ENCODE measurements at regions not wholly inside any gene's neighbourhood (a gene's known extent, or its start where the extent isn't known, plus 50 kb on each side); places are given as distances from the start of the nearest gene placed in this dataset.

DNA sequence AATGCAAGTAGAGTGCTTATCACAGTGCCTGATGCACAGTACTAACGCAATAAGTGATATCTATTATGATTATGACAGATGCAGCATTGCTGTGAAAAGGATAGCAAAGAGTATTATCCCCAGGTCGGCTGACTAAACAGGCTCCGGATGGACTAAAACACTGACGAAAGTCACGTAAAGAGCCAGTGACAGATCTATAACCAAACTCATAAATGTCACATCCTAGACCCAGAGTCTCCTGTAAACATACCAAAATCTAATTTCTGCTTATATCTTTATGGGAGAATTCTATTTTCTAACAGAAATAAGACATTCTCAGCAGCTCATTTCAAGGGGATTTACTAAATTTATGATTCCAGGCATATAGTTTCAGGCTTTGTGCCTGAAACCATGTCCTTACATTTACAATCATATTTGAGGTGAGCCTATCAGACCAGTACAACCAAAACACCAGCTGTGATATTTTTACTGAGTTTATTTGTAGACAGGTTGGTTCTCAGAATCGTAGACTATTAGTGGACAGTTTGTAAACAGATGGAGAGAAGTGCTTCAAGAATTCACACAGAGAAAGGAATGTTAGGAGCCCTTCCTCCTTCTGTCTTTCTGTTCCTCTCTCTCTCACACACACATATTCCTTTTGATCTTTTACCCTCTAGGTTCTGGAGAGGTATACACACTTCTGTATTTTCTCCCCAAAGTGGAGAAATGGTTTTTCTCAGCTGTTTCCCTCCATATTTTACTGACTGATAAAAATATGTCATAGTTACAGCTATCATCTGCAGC is 52.4 kb upstream of the WDR26 start:
- intact Hi-C loops (cut with micrococcal nuclease), result no loop called here
- no peaks in the 10 kb centered on the region for H3K9me3 Mint-ChIP-seq
- H3K4me1 Mint-ChIP-seq, result peaks cover 11% of the 10 kb centered on the region
- H3K27me3 Mint-ChIP-seq, result no peaks in the 10 kb centered on the region
- DNase-seq, result no peak
- H3K27ac Mint-ChIP-seq, result no peak overlapping the region
- peaks cover 1% of the 10 kb centered on the region for H3K36me3 Mint-ChIP-seq (ENCODE audit: low read depth)
- H3K4me3 Mint-ChIP-seq, result no peak overlapping the region

DNA sequence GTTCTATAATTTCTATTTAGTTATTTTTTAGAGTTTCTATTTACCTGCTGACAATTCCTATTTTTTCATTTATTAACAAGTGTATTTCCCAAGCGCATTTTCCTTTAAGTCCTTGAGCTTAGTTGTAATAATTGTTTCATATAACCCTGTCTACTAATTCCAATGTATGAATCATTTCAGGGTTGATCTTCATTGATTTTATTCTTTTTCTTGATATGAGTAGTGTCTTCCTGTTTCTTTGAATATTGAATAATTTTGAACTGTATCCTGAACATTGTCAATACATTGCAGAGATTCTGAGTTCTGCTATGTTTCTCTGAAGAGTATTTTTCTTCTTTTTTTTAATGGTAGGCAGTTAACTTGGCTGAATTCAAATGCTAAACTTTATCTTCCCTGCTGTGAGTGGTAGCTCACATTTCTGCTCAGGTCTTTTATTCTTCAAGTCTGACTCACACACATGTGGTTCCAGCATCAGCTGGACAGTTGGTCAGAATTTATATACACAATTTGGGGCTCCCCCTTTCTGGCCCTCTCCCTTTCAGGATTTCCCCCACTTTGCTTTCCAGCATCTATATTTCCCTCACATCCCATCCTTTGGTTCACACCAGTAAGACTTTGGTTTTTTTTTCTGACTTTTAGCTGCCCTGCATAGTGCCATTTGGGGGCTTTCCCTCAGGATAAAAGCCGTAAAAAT is 54.4 kb upstream of the WDR26 start:
- Mint-ChIP-seq H3K27ac (no peak overlapping the region), H3K9me3 (no peaks in the 10 kb centered on the region), H3K36me3 (ENCODE audit: low read depth) (peaks cover 1% of the 10 kb centered on the region), H3K4me1 (peaks cover 11% of the 10 kb centered on the region), H3K27me3 (no peaks in the 10 kb centered on the region), H3K4me3 (no peak overlapping the region)
- no peak for DNase-seq
- intact Hi-C loops (cut with micrococcal nuclease), result loop anchor here (1.0 kb wide), 1 partner anchor 9 kb away; no protein-coding TSS in a partner anchor

DNA sequence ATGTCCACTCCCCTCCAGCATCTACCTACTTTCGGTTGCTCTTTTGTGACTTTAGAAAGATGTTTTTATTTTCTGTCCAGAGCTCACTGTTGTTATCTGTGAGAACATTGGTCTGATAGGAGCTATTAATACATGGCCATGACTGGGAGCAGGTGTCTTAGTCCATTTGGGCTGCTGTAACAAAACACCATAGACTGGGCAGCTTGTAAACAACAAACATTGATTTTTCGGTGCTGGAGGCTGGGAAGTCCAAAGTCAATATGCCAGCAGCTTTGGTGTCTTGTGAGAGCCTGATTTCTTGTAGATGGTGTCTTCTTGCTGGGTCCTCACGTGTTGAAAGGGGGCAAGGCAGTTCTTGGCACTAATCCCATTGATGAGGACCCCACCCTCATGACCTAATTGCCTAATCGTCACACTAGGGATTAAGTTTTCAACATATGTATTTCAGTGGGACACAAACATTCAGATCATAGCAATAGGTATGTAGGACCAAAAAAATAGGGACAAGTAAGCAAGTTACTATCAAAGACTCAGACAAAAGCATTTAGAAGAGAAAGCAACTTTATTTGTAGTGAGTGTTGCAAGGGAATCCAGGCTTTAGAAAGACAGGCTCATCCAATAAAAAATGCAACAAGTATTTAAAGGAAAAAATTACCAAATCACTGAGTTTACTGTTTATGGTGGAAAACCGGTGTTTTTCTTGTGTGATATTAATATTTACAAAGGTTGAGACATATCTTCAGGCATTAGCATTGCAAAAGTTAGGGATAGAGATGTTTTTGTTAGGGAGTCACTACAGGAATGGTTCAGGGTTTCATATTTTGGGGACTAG is 55.2 kb upstream of the WDR26 start:
- intact Hi-C loops (cut with micrococcal nuclease), result loop anchor here (1.0 to 10.0 kb wide), 2 partner anchors 9 to 955 kb away; no protein-coding TSS in a partner anchor
- H3K36me3 Mint-ChIP-seq (ENCODE audit: low read depth), result no peaks in the 10 kb centered on the region
- no peaks in the 10 kb centered on the region for H3K27me3 Mint-ChIP-seq
- peaks cover 11% of the 10 kb centered on the region for H3K4me1 Mint-ChIP-seq
- no peaks in the 10 kb centered on the region for H3K9me3 Mint-ChIP-seq
- H3K27ac Mint-ChIP-seq, result no peak overlapping the region
- DNase-seq, result no peak
- H3K4me3 Mint-ChIP-seq, result no peak overlapping the region

DNA sequence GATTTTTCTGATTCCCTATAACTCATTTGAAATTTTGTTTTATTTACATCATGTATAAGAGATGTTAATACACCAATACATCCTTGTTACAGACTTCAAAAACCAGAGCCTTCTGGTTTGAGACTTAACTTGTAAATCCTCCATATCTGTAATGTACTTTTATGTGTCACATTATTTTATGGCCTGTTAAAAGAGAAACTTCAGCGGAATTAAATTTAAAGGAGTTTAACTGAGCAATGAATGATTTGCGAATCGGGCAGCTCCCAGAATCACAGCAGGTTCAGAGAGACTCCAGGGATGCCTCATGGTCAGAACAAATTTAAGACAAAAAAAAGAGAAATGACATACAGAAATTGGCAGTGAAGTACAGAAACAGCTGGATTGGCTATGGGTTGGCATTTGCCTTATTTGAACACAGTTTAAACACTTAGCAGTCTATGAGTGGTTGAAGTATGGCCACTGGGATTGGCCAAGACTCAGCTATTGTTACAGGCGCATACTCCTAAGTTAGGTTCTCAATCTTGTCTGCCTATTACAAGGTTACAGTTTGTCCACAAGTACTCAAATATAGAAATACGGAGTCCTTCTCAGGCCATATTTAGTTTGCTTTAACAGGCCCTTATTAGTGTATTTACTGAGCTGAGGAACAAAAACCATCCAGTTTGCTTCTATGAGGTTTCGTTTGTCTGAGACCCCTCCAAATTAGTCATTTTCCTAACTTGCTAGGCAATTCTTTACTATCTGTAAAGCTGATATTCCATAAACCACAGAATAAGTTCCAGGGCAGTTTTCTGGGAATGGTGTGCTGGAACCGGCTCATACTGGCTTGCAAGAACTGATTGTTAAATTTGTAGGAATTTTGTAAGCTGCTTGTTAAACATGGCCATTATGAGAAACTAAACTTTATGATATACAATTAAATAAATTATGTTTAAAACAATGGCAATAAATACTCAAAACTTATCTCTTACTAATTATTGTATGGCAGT is 56.2 kb upstream of the WDR26 start:
- Mint-ChIP-seq H3K27ac (no peak overlapping the region), H3K4me3 (no peak overlapping the region), H3K4me1 (peaks cover 9% of the 10 kb centered on the region), H3K9me3 (no peaks in the 10 kb centered on the region), H3K36me3 (ENCODE audit: low read depth) (no peaks in the 10 kb centered on the region), H3K27me3 (no peaks in the 10 kb centered on the region)
- intact Hi-C loops (cut with micrococcal nuclease), result loop anchor here (10.0 kb wide), 1 partner anchor 954 kb away; no protein-coding TSS in a partner anchor
- DNase-seq, result no peak

DNA sequence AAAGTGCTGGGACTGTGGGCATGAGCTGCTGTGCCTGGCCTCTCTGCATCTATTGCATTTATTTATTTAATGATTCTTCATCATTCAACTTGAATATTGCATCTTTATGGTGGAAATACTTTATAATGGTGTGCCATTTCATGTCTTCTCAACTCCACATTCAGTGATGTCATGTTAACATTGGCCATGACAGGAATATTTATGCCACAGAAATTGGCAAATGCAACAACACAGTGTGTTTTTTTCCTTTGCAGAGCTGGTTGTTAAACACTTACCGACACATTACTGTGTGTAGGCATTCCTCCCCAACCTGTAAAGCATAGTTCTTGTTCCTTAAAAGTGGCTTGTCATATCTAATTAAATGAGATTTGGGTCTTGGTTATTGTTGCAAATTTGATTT is 57.4 kb upstream of the WDR26 start:
- no peaks in the 10 kb centered on the region for H3K36me3 Mint-ChIP-seq (ENCODE audit: low read depth)
- H3K9me3 Mint-ChIP-seq, result peaks cover 4% of the 10 kb centered on the region
- no peak for DNase-seq
- H3K27ac Mint-ChIP-seq, result no peak overlapping the region
- intact Hi-C loops (cut with micrococcal nuclease), result loop anchor here (10.0 kb wide), 1 partner anchor 953 kb away; no protein-coding TSS in a partner anchor
- peaks cover 14% of the 10 kb centered on the region for H3K4me1 Mint-ChIP-seq
- H3K27me3 Mint-ChIP-seq, result no peaks in the 10 kb centered on the region
- no peak overlapping the region for H3K4me3 Mint-ChIP-seq

DNA sequence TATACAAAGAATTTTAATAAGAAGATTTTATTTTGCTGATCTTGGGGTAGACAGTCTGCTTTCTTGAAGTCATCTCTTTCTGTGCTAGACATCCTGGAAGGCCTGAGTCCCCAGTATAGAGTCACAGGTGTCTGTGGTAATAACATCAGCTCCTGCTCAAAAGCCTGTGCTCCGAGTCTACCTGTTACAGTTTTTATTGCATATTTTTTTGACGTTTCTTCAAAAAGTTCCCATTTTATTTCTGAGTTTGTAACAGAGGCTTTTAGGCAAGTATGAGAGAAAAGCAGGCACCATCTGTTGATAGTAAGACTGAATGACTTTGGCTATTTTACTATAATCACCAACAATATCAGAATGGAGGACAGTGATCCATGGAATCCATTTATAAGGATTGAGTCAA is 58.0 kb upstream of the WDR26 start:
- intact Hi-C loops (cut with micrococcal nuclease), result loop anchor here (10.0 kb wide), 1 partner anchor 952 kb away; no protein-coding TSS in a partner anchor

DNA sequence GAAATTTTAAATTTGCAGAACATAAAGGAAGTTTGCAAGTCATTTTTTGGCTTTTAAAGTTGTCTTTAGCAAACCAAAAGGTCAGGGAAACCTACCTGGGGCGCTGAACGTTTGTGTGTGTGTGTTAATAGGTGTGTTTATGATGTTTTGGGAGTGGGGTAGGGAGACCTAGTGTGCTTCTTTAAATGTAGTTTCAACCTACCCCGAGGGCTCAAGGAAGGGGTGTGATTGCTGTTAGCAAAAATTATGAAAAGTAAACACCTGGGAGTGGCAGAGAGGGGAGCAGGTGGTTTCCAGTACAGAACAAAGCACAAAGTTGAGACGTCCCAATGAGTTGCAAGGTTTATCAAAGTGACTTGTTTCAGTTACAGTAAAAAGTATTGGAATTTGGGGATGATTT is 58.7 kb upstream of the WDR26 start:
- H3K27me3 Mint-ChIP-seq, result no peaks in the 10 kb centered on the region

More for the DNA sequence above, 58.0 kb upstream of the WDR26 start:
- no peaks in the 10 kb centered on the region for H3K27me3 Mint-ChIP-seq
- H3K9me3 Mint-ChIP-seq, result peaks cover 6% of the 10 kb centered on the region
- no peak overlapping the region for H3K4me3 Mint-ChIP-seq
- no peak for DNase-seq
- no peak overlapping the region for H3K27ac Mint-ChIP-seq
- H3K4me1 Mint-ChIP-seq, result peaks cover 20% of the 10 kb centered on the region
- H3K36me3 Mint-ChIP-seq (ENCODE audit: low read depth), result no peaks in the 10 kb centered on the region

DNA sequence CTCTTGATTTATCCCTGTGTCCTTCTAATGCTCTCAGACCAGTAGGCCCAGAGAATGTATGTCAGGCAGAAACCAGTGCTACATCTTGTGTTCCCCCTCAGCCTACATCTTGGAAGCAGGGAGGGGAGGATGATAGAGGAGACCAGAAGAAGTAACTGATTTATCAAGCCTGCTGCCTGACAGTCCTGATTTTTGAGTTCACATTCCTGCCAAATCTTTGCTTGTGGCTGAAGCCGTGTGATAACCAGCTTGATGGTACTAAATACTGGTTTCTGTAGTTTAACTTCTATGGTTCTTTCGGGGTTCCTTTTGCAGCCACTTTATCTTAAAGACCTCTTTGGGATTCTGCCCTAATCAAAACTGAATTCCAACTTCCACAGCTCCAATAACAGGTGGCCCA is 59.7 kb upstream of the WDR26 start:
- DNase-seq, result no peak
- Mint-ChIP-seq H3K27ac (no peak overlapping the region), H3K9me3 (peaks cover 9% of the 10 kb centered on the region), H3K4me1 (peaks cover 28% of the 10 kb centered on the region), H3K36me3 (ENCODE audit: low read depth) (no peaks in the 10 kb centered on the region), H3K4me3 (no peak overlapping the region), H3K27me3 (no peaks in the 10 kb centered on the region)
- intact Hi-C loops (cut with micrococcal nuclease), result loop anchor here (10.0 kb wide), 1 partner anchor 950 kb away; no protein-coding TSS in a partner anchor

More for the DNA sequence above, 58.7 kb upstream of the WDR26 start:
- no peak for DNase-seq
- peaks cover 9% of the 10 kb centered on the region for H3K9me3 Mint-ChIP-seq
- H3K27ac Mint-ChIP-seq, result no peak overlapping the region
- intact Hi-C loops (cut with micrococcal nuclease), result loop anchor here (10.0 kb wide), 1 partner anchor 952 kb away; no protein-coding TSS in a partner anchor
- no peaks in the 10 kb centered on the region for H3K36me3 Mint-ChIP-seq (ENCODE audit: low read depth)
- no peak overlapping the region for H3K4me3 Mint-ChIP-seq
- H3K4me1 Mint-ChIP-seq, result peaks cover 27% of the 10 kb centered on the region

DNA sequence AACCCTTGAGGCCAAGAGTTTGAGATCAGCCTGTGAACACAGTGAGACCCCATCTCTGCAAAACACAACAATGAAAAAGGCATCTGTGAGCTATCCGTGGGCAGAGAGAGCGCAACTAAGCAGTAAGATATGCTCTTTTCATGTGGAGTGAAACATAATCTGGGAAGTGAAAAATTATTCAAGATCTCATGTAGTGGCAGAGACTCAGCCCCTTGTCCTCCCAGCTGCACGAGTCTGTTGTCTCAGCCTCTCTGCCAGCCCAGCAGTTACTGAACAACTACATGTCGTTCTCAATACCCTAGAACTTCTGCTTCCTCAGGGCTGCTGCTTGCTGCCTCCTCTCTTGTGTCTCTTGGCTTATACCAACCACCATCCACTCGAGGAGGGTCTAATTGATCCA is 61.3 kb upstream of the WDR26 start:
- no peaks in the 10 kb centered on the region for H3K27me3 Mint-ChIP-seq
- intact Hi-C loops (cut with micrococcal nuclease), result loop anchor here (5.0 to 10.0 kb wide), 4 partner anchors 126 to 949 kb away; partner anchors contain the start of gene DEGS1
- peaks cover 38% of the 10 kb centered on the region for H3K4me1 Mint-ChIP-seq
- H3K27ac Mint-ChIP-seq, result peak overlapping the region; percentile 10
- peaks cover 9% of the 10 kb centered on the region for H3K9me3 Mint-ChIP-seq
- no peak for DNase-seq
- no peaks in the 10 kb centered on the region for H3K36me3 Mint-ChIP-seq (ENCODE audit: low read depth)
- H3K4me3 Mint-ChIP-seq, result no peak overlapping the region

DNA sequence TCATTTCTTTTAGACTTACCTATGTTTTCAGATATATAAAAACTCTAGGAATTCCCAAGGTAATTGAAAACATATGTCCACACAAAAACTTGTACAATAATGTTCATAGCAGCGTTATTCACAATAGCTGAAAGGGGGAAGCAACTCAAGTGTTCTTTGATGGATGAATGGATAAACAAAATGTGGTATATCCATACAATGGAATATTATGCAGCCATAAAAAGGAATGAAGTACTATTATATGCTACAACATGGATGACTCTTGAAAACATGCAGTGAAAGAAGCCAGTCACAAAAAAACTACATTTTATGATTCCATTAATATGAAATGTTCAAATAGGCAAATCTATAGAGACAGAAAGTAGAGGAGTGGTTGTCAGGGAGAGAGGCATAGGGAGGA is 62.2 kb upstream of the WDR26 start:
- Mint-ChIP-seq H3K36me3 (ENCODE audit: low read depth) (no peaks in the 10 kb centered on the region), H3K4me1 (peaks cover 43% of the 10 kb centered on the region), H3K9me3 (peaks cover 9% of the 10 kb centered on the region), H3K27me3 (no peaks in the 10 kb centered on the region), H3K4me3 (peak overlapping the region; percentile 11), H3K27ac (peak overlapping the region; percentile 77)
- intact Hi-C loops (cut with micrococcal nuclease), result loop anchor here (5.0 to 10.0 kb wide), 4 partner anchors 125 to 948 kb away; partner anchors contain the start of gene DEGS1
- DNase-seq, result no peak

DNA sequence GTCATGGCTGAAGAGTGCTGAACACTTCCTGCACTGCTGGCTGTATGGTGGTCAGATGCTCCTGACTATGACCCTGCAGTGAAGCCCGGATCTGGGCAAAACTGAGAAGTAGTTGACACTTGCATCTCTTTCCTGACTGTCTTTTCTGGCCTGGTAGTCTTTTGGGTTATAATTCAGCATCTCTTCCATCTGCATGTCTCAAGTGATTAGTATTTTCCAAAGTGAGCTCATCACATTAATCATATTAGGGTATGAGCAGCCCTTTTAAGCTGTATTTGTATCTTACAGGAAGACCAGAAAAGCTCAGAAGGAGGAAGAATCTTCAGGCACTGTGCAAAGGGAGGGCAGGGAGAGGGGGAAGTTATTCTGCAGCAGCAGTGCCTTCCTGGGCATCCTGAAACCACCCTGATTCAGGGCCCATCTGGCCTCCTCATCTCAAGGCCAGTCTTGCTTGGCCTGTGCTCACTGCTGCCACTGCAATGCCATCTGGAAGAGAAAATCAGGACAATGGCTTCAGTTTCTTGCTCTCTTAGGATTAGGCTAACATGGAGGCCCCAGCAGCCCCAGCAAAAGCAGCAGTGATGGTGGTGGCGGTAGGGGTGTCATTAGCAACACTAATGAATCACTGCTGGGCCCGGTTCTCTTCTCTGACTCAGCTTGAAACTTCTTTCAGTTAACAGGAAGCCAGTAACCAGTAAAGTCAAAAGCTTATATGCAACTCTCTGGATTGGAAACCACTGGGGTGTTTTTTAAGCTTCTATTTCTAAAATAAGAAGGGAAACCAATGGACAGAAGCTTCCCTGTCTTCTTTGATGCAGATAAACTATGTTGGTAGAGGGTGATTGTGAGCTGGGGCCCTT is 63.3 kb upstream of the WDR26 start:
- intact Hi-C loops (cut with micrococcal nuclease), result loop anchor here (1.0 to 10.0 kb wide), 8 partner anchors 9 to 947 kb away; partner anchors contain the start of gene DEGS1
- Mint-ChIP-seq H3K4me1 (peaks cover 53% of the 10 kb centered on the region), H3K4me3 (peak overlapping the region; percentile 68), H3K27ac (peak overlapping the region; percentile 94), H3K9me3 (peaks cover 9% of the 10 kb centered on the region), H3K27me3 (no peaks in the 10 kb centered on the region), H3K36me3 (ENCODE audit: low read depth) (no peaks in the 10 kb centered on the region)
- peak; percentile 89 for DNase-seq
